IMR-90 (cell line): ENCODE measurements at regions not wholly inside any gene's neighbourhood (a gene's known extent, or its start where the extent isn't known, plus 50 kb on each side); places are given as distances from the start of the nearest gene placed in this dataset.

Experiments used
- ATAC-seq: fragments of 200-7000 bp; cut with Tn5 transposase; 2 replicates; pipeline ENCODE4 v1.9.1; 2020; ENCODE audit warnings: low read depth, mild to moderate bottlenecking, moderate library complexity
- BruUV-seq: library from RNA; stranded (reverse); fragments of 400-500 nt; replicated peaks from 2 replicates; lab custom pipeline; 2021; lab: Mats Ljungman, UMichigan
- CTCF ChIA-PET: fragments of 300-600 bp; formaldehyde crosslinking; extraction: SDS; loops from one replicate; lab custom pipeline; 2021; ENCODE audit warnings: antibody characterized with exemption; lab: Yijun Ruan, JAX
- POLR2A ChIA-PET: fragments of 300-600 bp; sonication (Branson Sonifier 250); formaldehyde crosslinking; loops from one replicate; lab custom pipeline; 2022; ENCODE audit warnings: antibody characterized with exemption; ENCODE audit not compliant: unreplicated experiment; lab: Charles Lee
- DNase-seq: peaks from one replicate; pipeline ENCODE4 v3.0.0; 2013
- H2AFZ ChIP-seq: replicated peaks from 2 replicates; pipeline ENCODE3; 2013; ENCODE audit warnings: low read length, mild to moderate bottlenecking; ENCODE audit not compliant: poor library complexity
- H2AK5ac ChIP-seq: 2 replicates; pipeline ENCODE4 v1.6.1; 2013; ENCODE audit warnings: low read depth, low read length, inconsistent platforms
- H2AK9ac ChIP-seq: replicated peaks from 2 replicates; pipeline ENCODE3; 2013; ENCODE audit warnings: mild to moderate bottlenecking, low read depth, low read length, moderate library complexity; ENCODE audit not compliant: poor library complexity
- H2BK120ac ChIP-seq: 2 replicates; pipeline ENCODE4 v1.6.1; 2013; ENCODE audit warnings: low read depth, low read length, inconsistent platforms
- H2BK15ac ChIP-seq: 3 replicates; pipeline ENCODE4 v1.6.1; 2013; ENCODE audit warnings: low read depth, low read length, inconsistent platforms
- H2BK20ac ChIP-seq: 2 replicates; pipeline ENCODE4 v1.6.1; 2013; ENCODE audit warnings: low read depth, mild to moderate bottlenecking, inconsistent platforms, low read length, moderate library complexity
- H2BK5ac ChIP-seq: 2 replicates; pipeline ENCODE4 v1.6.1; 2013; ENCODE audit warnings: mild to moderate bottlenecking, low read depth, low read length, inconsistent platforms; ENCODE audit not compliant: poor library complexity, severe bottlenecking
- H3K14ac ChIP-seq: replicated peaks from 2 replicates; pipeline ENCODE4 v1.6.1; 2013; ENCODE audit warnings: low read depth, low read length, inconsistent platforms
- H3K18ac ChIP-seq: 2 replicates; pipeline ENCODE4 v1.6.1; 2013; ENCODE audit warnings: low read depth, low read length, control low read depth
- H3K23ac ChIP-seq: 2 replicates; pipeline ENCODE4 v1.6.1; 2013; ENCODE audit warnings: low read depth, low read length, inconsistent platforms
- H3K27ac ChIP-seq: 2 replicates; pipeline ENCODE4 v1.5.1; 2013; ENCODE audit warnings: mild to moderate bottlenecking, control low read depth, low read length; ENCODE audit not compliant: insufficient read depth
- H3K27me3 ChIP-seq: 2 replicates; pipeline ENCODE4 v1.6.1; 2013; ENCODE audit warnings: low read length; ENCODE audit not compliant: control insufficient read depth, insufficient read depth
- H3K36me3 ChIP-seq: 2 replicates; pipeline ENCODE4 v1.6.1; 2013; ENCODE audit warnings: low read length, mixed read lengths; ENCODE audit not compliant: control insufficient read depth, insufficient read depth
- H3K4ac ChIP-seq: 2 replicates; pipeline ENCODE4 v1.6.1; 2013; ENCODE audit warnings: low read depth, low read length, inconsistent platforms
- H3K4me1 ChIP-seq: 2 replicates; pipeline ENCODE4 v1.6.1; 2013; ENCODE audit warnings: low read length, mixed read lengths; ENCODE audit not compliant: control insufficient read depth, insufficient read depth
- H3K4me2 ChIP-seq: 2 replicates; pipeline ENCODE4 v1.6.1; 2013; ENCODE audit warnings: low read depth, mild to moderate bottlenecking, control low read depth, low read length, moderate library complexity
- H3K4me3 ChIP-seq: 2 replicates; pipeline ENCODE4 v1.5.1; 2013; ENCODE audit warnings: low read depth, mild to moderate bottlenecking, control low read depth, low read length, moderate library complexity; ENCODE audit not compliant: insufficient read depth
- H3K56ac ChIP-seq: 2 replicates; pipeline ENCODE4 v1.6.1; 2013; ENCODE audit warnings: low read length, inconsistent platforms; ENCODE audit not compliant: insufficient read depth; ENCODE audit errors: extremely low read depth
- H3K79me1 ChIP-seq, 2 experiments: 2 replicates each; pipeline ENCODE4 v1.6.1; 2013; ENCODE audit warnings: low read length in 2 of 2, inconsistent platforms in 1 of 2, low read depth in 1 of 2
- H3K9ac ChIP-seq: 2 replicates; pipeline ENCODE4 v1.6.1; 2013; ENCODE audit warnings: low read depth, low read length, control low read depth
- H3K9me1 ChIP-seq: 2 replicates; pipeline ENCODE4 v1.6.1; 2013; ENCODE audit warnings: low read length, inconsistent platforms; ENCODE audit not compliant: insufficient read depth
- H3K9me3 ChIP-seq: 2 replicates; pipeline ENCODE4 v1.6.1; 2013; ENCODE audit warnings: low read length; ENCODE audit not compliant: control insufficient read depth, insufficient read depth
- H4K20me1 ChIP-seq: 2 replicates; pipeline ENCODE4 v1.6.1; 2013; ENCODE audit warnings: low read length, inconsistent platforms; ENCODE audit not compliant: insufficient read depth
- H4K5ac ChIP-seq: 2 replicates; pipeline ENCODE4 v1.6.1; 2013; ENCODE audit warnings: mild to moderate bottlenecking, low read depth, low read length, control low read depth
- H4K8ac ChIP-seq, 2 experiments: 2 replicates each; pipeline ENCODE4 v1.6.1; 2013; ENCODE audit warnings: low read depth in 2 of 2, low read length in 2 of 2, control low read depth in 1 of 2, inconsistent platforms in 1 of 2
- H4K91ac ChIP-seq: 2 replicates; pipeline ENCODE4 v1.6.1; 2013; ENCODE audit warnings: low read depth, low read length, inconsistent platforms; ENCODE audit not compliant: insufficient read depth
- CEBPB ChIP-seq: IDR thresholded peaks from 2 replicates; pipeline ENCODE4 v1.6.1; 2012; ENCODE audit warnings: low read depth, low read length, improper control_type of control experiment
- CHD1 ChIP-seq: IDR thresholded peaks from 2 replicates; pipeline ENCODE4 v1.6.1; 2012; ENCODE audit warnings: low read depth, low read length, improper control_type of control experiment
- WGBS, 2 experiments: methylation state at CpG; one replicate each; pipeline versions ENCODE4 v1.1.5 to v1.1.7; 2013; ENCODE audit warnings: missing lambda C conversion rate in 2 of 2; ENCODE audit not compliant: insufficient read length in 1 of 2; ENCODE audit errors: extremely low coverage in 2 of 2; 5-methylcytosine and 5-hydroxymethylcytosine counted together
- dilution Hi-C: fragments of 300-500 bp; cut with HindIII; formaldehyde crosslinking; loops from one replicate; pipeline ENCODE4 v1.14.3; 2018; ENCODE audit warnings: low sequenced_read_pairs; ENCODE audit not compliant: unreplicated experiment
- in situ Hi-C: fragments of 300-500 bp; cut with MboI; formaldehyde crosslinking; loops from 3 replicates; pipeline ENCODE4 v1.14.3; 2019; ENCODE audit warnings: low sequenced_read_pairs, inconsistent platforms, mixed read lengths
- intact Hi-C: fragments of 100-400 bp; cut with micrococcal nuclease; formaldehyde crosslinking; loops from 2 replicates; pipeline ENCODE4 v1.10.0; 2022

- 20% methylated on average over 1 of the region's 12 CpGs; no CpG with 5 or more reads in 1 of the 2 experiments for WGBS, 2 experiments
- H2BK5ac ChIP-seq, result no peak overlapping the region
- H3K4me3 ChIP-seq, result no peak overlapping the region
- H3K9me3 ChIP-seq, result no peaks in the 10 kb centered on the region
- H2BK15ac ChIP-seq, result 0 out of 3 replicates have a peak overlapping the region, but pooled peaks have one; percentile 5
- H3K56ac ChIP-seq, result no peak overlapping the region
- ChIA-PET POLR2A (no interaction called here), CTCF (interaction anchor here (1.5 to 1.7 kb wide), 2 partner anchors 257 to 282 kb away, joined by 5 to 6 read pairs; no protein-coding TSS in a partner anchor)
- H2AK5ac ChIP-seq, result no peak overlapping the region
- H4K5ac ChIP-seq, result no peak overlapping the region
- no peak overlapping the region for H3K27ac ChIP-seq
- H3K36me3 ChIP-seq, result no peaks in the 10 kb centered on the region
- no peaks in the 10 kb centered on the region for H3K27me3 ChIP-seq
- H3K18ac ChIP-seq, result no peak overlapping the region
- H2BK20ac ChIP-seq, result no peak overlapping the region
- no peak overlapping the region for H2AK9ac ChIP-seq
- no peaks in the 10 kb centered on the region for H3K9me1 ChIP-seq
- H3K4ac ChIP-seq, result no peak overlapping the region
- no peaks in the 10 kb centered on the region for H4K20me1 ChIP-seq
- DNase-seq, result peak; percentile 42
- H2BK120ac ChIP-seq, result no peak overlapping the region
- no TSS peak for BruUV-seq
- TF ChIP-seq CHD1, result no peak
- TF ChIP-seq CEBPB, result peak; percentile 95
- H3K4me2 ChIP-seq, result peak overlapping the region; percentile 3; the same call in 1 of the 2 replicates
- peak overlapping the region; percentile 66 for H2AFZ ChIP-seq
- peak; percentile 55 for ATAC-seq
- no peak overlapping the region for H4K91ac ChIP-seq
- H3K23ac ChIP-seq, result no peak overlapping the region
- H3K14ac ChIP-seq, result peak overlapping the region; percentile 21; the same call in 1 of the 2 replicates
- dilution Hi-C loops (no loop called here), intact Hi-C loops (loop anchor here (5.0 to 10.0 kb wide), 2 partner anchors 366 to 648 kb away; no protein-coding TSS in a partner anchor), in situ Hi-C loops (loop anchor here (10.0 kb wide), 1 partner anchor 358 kb away; no protein-coding TSS in a partner anchor)
- H3K9ac ChIP-seq, result no peak overlapping the region
- peaks cover 2% of the 10 kb centered on the region; the same call in 1 of the 2 replicates for H3K4me1 ChIP-seq
- H3K79me1 ChIP-seq, result no peaks in the 10 kb centered on the region
- H4K8ac ChIP-seq, result peak overlapping the region in 1 of 2 experiments; percentile 6; a peak in 1 of 4 replicates
Observed at GRCh38 chr18:70453058-70453775, 164.4 kb downstream of the SOCS6 start.
